ENCODE measurements at regions not wholly inside any gene's neighbourhood (a gene's known extent, or its start where the extent isn't known, plus 50 kb on each side); places are given as distances from the start of the nearest gene placed in this dataset.

DNA sequence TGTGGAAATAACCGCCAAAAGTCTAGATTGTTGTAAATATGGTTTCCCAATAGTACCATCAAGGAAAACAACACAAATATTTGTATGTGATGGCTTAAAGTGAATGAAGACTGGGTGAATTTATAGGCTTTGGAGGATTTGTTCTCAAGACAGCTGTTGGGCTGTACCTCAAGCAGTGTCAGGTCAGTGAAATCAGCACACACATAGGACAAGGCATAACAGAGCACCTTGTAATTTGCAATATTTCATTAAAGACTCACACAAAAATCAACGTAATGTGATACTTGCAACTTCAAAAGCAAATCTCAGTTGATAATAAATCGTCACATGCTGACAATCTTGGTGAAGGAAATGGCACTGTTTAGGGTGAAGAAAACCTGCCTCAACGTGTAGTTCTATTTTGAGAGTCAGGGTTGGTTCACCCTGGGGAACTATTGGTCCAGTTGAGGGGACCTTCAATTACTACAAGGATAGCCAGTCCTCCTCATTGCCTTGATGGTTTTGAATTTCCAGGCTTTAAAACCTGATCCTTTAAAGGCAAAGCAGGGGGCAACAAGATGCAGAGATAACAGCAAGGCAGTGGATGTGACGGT lies 126.8 kb upstream of the ST6GAL2 start:
- DNase-seq (ENCODE audit: low spot score) (no peak), ATAC-seq (no peak)
- intact Hi-C loops (cut with DNase I), result no loop called here

DNA sequence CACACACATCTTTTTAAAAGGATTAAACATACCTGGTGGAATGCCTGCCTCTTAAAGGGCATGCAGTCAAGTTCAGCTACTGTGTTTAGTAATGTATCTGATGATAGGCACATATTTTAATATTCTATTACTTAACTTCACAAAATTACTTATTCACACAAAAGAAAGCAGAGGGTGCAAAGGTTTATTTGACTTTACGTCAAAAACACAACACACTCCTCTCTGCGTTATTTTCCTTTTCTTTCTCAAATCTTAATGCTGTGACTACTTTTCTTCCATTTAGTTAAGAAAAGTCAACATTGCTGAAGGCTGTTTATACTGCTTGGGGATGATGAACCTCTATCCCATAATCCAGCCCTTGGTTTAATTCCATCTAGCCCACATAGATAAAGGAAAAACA lies 127.9 kb upstream of the ST6GAL2 start:
- intact Hi-C loops (cut with DNase I), result no loop called here
- DNase-seq (ENCODE audit: low spot score), result no peak
- no peak for ATAC-seq

DNA sequence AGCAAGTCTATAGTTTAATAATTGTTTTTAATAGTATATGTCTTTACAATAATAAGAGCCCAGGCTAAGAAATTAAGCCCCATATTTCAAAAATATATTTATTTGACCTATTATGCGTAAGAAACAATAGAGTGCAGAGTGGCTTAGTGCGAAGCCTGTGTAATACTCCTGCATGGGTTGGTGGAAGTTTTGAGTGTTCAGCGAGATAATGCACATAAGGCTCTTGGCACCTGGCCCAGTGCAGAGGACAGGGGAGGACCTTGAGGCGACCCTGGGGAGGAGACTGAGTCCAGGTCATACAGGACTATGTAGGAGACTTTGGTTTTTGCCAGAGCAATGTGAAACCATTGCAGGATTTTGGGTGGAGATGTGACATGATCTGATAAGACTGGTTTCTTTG lies 132.4 kb upstream of the ST6GAL2 start:
- DNase-seq (ENCODE audit: low spot score), result no peak
- ATAC-seq, result no peak
- intact Hi-C loops (cut with DNase I), result no loop called here

DNA sequence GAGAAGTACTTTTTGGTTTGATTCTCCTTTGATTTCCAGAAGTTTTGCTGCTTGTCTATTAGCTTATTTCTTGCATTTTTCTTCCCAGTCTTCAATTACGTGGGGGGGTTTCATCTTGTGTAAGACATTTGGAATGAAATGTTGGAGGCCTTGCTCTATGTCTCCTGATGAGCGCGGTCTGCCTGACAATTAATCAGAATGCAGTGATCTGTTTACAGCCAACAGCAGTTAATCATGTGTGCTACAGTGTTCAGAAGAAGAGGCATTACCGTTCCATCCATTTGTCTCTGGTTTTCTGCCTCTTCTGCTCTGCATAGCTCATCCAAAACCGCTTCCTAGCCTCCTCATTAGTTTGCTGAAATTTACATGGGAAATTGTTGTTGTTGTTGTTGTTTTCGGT lies 134.4 kb upstream of the ST6GAL2 start:
- intact Hi-C loops (cut with DNase I), result no loop called here
- no peak for ATAC-seq

DNA sequence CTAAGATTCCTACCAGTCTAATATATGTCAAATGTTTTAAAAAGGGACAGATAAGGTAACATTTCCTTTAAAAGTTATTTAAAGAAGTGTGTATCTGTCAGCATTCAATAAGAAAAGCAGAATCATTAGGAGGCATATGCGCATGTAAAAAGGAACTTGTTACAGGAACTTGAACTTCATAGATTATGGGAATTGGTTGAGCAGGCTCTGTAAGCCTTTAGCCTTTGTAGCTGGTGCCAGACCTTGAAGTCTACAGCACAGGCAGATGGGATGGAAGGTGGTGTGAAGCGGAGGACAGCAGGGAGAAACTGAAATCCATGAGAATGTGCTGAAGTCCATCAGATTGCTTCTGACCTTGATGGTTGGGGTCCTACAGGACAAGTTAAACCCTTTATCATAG lies 138.3 kb upstream of the ST6GAL2 start:
- no peak for DNase-seq (ENCODE audit: low spot score)
- intact Hi-C loops (cut with DNase I), result no loop called here
- ATAC-seq, result no peak

More for the DNA sequence above, 134.4 kb upstream of the ST6GAL2 start:
- DNase-seq (ENCODE audit: low spot score), result no peak

DNA sequence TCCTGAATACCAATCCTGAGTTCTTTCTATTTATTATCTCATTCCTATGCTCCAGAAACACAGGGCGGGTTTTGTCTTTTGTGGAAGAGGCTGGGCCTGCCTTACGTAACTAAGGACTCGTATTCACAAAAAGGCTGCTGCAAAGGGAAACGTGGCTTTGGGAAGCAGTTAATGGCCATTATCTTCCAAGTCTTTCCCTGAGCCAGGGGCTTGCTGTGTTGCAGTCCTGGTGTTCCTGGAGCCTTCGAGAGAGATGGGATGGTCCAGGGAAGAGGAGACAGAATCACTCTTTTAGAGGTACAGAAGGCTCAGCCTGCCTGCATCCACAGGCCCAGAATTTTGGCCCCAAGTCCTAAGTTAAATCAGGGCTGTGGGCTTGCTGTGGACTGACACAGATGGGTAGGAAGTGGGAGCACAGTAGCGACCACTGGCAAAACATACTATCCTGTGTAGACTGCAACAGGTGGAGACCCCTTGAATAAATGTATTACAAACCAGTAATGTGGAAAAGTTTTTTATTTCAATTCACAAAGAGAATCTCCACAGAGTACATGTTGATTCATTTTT lies 139.4 kb upstream of the ST6GAL2 start:
- ATAC-seq, result no peak

DNA sequence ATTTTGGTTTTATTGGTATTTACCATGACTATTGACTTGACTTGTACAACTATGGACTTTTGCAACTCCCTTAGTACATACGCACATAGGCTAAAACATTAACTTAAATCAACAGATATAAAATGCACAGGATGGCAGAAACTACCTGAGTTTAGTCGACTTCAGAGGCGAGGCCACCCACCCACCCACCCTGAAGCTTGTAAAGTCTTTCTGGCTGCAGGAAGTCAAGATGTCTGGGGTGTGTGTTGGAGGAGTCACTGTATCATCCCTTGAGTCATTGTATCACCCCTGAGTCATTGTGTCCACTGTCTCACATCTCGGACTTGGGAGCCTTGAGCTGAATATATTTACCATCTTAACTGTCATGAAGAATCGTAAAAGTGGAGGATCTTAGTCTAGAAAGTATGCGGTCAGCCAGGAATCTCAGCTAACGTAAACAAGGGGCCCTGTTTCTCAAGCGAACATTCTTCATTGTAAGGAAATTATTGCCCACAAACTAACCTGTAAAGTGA lies 140.0 kb upstream of the ST6GAL2 start:
- intact Hi-C loops (cut with DNase I), result no loop called here
- ATAC-seq, result no peak
- no peak for DNase-seq (ENCODE audit: low spot score)

More for the DNA sequence above, 139.4 kb upstream of the ST6GAL2 start:
- DNase-seq (ENCODE audit: low spot score), result no peak
- intact Hi-C loops (cut with DNase I), result no loop called here

DNA sequence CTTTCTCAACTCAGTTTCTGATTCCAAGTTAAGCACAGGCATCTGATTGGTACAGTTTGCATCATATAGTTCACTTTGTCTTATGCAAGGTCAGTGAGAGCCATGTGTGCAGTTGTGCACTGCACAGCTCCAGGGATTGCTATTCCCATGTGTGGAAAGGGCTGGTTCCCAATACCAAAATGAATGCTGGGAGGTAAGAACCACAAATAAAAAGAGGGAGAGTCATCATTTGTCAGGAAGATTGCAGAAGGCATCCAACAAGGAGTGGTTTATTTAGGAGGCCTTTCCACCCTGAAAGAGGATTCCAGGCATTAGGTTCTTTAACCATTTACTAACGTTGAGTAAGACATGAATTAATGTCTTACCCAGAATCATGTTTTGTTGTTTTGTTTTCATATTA lies 141.2 kb upstream of the ST6GAL2 start:
- intact Hi-C loops (cut with DNase I), result no loop called here
- ATAC-seq (no peak), DNase-seq (ENCODE audit: low spot score) (no peak)

DNA sequence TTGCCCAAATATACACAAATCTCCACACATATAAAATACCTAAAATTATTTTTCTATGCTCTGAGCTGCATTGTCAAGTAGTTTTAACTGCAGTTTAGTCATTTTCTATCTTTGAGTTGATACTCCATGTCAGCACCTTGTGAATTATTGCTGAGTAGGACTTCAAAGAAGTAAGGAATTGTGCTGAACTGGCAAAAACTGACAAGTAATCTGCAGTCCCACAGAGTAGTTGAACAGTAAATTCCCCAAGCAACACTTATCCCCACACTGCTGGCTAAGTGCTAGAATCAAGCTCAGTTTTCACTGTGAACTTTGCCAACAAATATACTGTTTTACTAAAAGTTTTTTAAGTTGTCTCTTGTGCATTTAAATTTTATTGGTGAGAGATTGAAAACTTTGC lies 141.8 kb upstream of the ST6GAL2 start:
- intact Hi-C loops (cut with DNase I), result no loop called here
- DNase-seq (ENCODE audit: low spot score), result no peak
- no peak for ATAC-seq

DNA sequence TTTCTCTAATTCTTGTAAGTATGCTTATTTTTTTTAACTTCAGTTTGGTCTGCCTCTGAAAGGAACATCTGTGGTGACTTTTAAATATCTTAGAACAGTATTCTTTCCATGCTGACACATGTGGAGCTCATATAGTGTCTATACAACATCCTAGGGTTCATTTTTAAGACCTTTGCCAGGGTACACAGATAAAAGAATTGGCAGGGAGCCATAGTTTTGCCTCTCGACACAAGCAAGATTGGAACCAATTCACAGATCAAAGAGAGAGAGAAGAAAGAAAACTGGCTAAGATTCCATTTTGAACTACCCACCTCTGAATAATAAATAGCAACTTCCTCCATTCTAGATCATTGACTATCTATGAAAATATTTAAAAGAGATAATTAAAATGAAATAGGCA lies 142.7 kb upstream of the ST6GAL2 start:
- no peak for DNase-seq (ENCODE audit: low spot score)
- no peak for ATAC-seq
- intact Hi-C loops (cut with DNase I), result no loop called here

DNA sequence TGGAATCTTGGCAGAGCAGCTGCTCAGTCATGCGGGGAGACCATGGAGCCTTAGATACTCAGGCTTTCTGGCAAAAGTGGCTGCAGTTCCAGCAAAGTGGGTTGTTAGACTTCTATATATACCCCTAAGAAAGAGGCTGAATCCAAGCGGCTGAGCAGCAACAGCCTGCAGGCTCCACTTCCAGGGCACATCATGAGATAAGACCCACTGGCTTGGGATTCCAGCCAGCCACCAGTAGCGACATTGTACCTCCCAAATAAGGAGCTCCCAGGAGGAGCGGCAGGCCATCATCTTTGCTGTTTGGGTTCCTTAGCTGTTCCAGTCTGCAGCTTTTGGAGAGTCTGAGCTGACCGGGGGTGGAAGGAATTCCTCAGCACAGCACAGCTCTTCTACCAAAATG lies 150.3 kb upstream of the ST6GAL2 start:
- DNase-seq (ENCODE audit: low spot score) (no peak), ATAC-seq (no peak)
- intact Hi-C loops (cut with DNase I), result no loop called here

DNA sequence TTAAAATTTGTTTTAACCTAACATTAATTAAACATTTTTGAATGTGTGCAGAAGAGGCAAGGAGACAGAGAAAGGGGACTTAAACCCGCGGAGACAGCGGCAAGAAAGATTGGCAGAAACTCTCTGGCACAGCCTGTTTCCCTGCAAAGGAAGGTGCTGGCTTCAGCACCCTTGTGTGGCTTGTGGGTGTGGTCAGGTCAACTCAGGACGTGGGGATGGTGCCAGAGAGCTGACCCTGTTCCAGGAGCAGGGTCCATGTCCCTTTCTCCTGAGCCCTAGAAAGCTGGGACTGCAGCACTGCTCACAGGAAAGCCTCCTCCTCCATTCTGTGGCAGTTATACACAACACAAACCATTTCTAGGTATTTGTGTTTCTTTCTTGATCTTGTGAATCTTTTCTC lies 176.2 kb upstream of the ST6GAL2 start:
- intact Hi-C loops (cut with DNase I), result no loop called here
- no peak for ATAC-seq
- DNase-seq (ENCODE audit: low spot score), result no peak

DNA sequence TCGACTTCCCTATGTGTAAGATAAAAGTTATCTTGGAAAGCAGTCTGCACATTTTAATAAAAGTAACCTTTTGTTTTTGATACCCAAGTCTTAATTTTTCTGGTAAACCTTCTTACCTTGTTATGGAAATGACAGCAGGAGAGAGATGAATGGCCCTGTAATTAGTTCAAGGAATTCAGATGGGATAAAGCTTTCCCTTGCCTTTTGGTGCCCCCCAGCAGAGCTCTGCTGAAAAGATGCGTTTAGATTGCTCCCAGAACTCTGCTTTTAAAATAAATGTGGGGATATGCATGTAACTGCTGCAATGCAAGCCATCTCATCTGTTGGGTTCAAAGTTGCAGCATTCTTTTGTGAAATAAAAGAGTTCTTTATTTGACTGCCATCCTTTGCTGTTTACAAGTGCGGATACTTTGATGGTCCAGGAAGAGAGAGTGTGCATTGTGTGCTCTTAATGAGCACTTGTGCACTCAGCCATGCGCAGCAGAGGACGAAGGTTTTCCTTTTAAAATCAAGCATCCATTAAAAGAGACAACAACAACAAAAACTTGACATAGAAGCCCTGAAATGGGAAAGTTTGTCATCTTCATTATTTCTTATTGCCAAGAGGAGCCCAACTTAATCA lies 176.7 kb upstream of the ST6GAL2 start:
- intact Hi-C loops (cut with DNase I), result no loop called here
- no peak for DNase-seq (ENCODE audit: low spot score)
- no peak for ATAC-seq

DNA sequence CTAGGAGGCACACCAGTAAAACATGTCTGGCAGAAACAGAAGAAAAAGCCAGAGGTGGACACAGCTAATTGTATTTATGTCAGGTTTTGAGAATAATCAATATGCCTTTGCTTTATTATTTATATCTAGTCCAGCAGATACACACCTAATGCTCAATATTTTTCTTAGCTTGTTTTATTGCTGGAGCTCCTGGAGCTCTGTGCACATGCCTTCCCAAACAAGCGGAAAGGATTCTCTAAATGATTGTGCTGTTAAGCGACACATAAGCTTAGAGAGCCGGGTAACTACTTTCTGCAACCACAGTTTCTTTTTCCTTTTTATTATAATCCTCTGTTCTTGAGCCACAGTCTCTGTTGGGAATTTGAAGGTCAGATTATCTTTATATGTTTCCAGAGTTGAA lies 177.3 kb upstream of the ST6GAL2 start:
- intact Hi-C loops (cut with DNase I), result no loop called here
- no peak for DNase-seq (ENCODE audit: low spot score)
- ATAC-seq, result peak; percentile 48

DNA sequence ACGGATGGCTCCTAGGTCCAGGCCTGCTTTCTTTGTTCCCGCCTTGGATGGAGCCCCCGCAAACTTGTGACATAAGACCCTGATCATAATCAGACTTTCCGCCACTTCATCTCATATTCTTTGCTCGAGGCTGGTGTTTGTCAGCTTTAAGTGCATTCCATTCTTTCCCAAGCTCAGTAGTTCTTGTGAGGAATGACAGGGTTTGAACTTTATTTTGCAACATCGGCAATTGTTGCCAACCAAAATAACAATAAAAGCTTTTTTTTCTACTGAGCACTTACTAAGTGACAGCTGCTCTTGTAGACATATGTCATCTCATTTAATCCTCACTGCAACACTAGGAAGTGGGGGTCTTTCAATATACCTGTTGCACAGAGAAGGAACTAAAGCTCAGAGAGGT lies 178.8 kb upstream of the ST6GAL2 start:
- DNase-seq (ENCODE audit: low spot score) (no peak), ATAC-seq (peak; percentile 60)

DNA sequence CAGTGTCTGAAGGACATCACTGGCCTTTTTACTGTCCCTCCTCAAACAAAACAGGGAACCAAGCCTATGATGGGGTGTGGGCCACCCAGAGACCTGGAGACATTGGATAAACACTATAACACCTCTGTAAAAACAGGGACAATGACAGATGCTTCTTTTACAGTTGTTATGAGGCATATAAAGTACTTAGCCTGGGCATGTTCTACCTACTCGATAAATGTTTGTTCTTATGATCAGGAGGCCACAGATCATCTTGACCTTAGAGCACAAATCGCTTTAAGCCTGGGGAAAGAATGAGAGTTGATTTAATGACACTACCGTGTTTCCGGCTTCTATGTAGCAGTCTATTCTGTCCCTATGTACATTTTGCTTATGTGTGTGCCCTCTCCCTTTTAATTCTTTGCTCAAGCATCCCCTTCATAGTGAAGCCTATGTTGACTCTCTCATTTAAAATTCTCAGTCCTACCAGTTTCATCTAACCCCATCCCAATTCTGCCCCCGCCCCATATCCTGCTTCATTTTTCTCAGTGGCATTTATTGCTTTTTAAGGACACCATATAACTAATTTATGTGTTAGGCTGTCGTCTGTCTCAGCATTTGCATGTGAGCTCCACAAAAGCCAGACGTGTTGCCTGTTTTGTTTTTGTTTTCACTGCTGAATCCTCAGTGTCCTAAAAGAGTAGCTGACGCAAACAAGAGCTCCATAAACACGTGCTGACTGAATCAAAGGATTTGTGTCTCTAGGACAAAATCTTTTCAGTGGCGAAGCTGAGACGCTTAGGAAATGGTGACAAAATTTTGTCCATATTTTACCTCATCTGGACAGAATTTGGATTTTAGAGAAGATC lies 182.3 kb upstream of the ST6GAL2 start:
- intact Hi-C loops (cut with DNase I), result no loop called here
- no peak for DNase-seq (ENCODE audit: low spot score)
- peak; percentile 52 for ATAC-seq

More for the DNA sequence above, 178.8 kb upstream of the ST6GAL2 start:
- intact Hi-C loops (cut with DNase I), result no loop called here

DNA sequence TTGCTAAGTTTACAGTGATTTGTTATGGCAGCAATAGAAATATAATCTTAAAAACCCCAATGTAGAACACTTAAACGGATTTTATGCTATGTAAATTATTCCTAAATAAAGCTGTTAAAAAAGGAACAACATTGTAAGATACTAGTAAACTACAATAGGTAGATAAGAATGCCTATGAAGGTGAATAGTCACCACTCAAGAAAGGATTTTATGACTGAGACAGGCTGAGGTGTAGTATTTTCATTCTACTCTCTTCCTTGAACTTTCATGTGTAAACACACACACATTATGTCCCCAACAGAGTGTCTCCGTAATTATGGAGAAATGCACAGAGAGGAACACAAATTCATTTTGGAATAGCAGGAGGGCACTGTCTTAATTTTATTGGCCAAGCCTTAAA lies 183.9 kb upstream of the ST6GAL2 start:
- ATAC-seq (no peak), DNase-seq (ENCODE audit: low spot score) (no peak)
- intact Hi-C loops (cut with DNase I), result no loop called here

DNA sequence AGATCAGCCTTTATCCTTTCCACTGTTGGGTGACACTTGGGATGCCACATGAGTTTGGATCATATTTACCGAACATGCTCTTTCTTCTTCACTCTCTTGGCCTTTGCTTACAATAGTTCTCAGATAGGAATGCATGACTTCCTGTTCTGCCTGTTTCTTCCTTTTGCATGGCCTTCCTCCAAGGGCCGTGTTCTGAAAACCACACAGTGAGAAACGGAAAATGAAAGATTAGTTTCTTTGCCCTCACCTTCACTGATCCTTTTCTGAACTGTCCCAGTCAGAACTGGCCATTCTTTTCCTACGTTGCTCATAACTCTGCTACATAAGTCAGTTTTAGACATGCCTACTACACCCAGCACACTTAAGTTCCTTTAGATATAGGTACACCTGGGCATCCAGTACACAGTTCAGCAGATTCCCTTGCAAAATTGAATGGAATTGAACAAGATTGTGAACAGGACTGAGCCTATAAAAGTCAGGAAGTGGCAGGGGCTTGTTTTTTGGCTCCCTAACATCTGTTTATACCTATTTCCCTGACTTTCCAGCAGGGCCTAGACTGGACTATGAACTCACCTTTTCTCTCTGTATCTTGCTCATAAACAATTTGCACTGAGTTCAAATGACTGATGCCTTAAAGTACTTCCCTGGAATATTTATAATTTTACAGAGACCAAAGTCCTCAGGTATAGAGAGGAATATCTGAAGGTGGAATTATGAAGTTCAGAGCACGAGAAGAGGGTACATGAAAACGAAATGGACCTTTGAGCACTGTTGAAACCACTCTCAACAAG lies 186.4 kb upstream of the ST6GAL2 start:
- peak; percentile 13 for ATAC-seq
- no peak for DNase-seq (ENCODE audit: low spot score)
- intact Hi-C loops (cut with DNase I), result no loop called here

DNA sequence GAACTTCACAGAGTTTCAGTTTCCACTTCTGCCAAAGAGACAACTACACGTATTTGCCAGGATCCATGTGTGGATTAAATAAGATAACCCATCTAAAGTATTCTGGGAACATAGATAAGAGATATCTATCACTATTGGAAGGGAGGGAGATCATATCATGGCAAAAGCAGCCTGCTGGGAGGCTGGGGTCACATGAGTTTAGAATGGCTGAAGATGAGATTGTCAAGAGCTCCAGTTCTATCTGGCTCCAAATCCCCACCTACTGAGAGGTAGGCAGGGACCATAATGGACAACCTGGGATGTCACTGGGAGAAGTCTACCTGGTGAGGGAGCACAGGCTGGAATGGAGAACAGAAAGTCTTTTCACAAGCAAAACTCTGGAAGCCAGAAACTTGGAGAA lies 192.6 kb upstream of the ST6GAL2 start:
- no peak for DNase-seq (ENCODE audit: low spot score)
- intact Hi-C loops (cut with DNase I), result no loop called here
- no peak for ATAC-seq
